ENCODE measurements at regions not wholly inside any gene's neighbourhood (a gene's known extent, or its start where the extent isn't known, plus 50 kb on each side); places are given as distances from the start of the nearest gene placed in this dataset.

- RAD21 ChIA-PET (ENCODE audit: low non-redundant PET in 1 of 2, low total read pairs in 2 of 2, uncharacterized antibody in 2 of 2, unreplicated experiment in 2 of 2) = no interaction called here
- ATAC-seq = no peak
- CTCF ChIA-PET = no interaction called here
- H3K36me3 ChIP-seq (ENCODE audit: control insufficient read depth in 1 of 2, insufficient read depth in 2 of 2, low read length in 2 of 2) = no peaks in the 10 kb centered on the region
- no peak overlapping the region for H3K4me3 ChIP-seq (replicated peaks in 1 of 2; ENCODE audit: low read depth in 1 of 2, low read length in 2 of 2)
- no peak overlapping the region for H3K9ac ChIP-seq (ENCODE audit: low read length)
- DNase-seq (ENCODE audit: low read depth, low spot score) = no peak
- no peaks in the 10 kb centered on the region for H3K79me2 ChIP-seq (ENCODE audit: insufficient read depth, low read length)
- H3K9me3 ChIP-seq (ENCODE audit: control insufficient read depth in 1 of 2, insufficient read depth in 1 of 2, low read depth in 1 of 2, low read length in 2 of 2) = no peaks in the 10 kb centered on the region
- no peaks in the 10 kb centered on the region for H3K27me3 ChIP-seq (ENCODE audit: insufficient read depth, low read length)
- intact Hi-C loops (cut with micrococcal nuclease) = no loop called here
- no peaks in the 10 kb centered on the region for H4K20me1 ChIP-seq (ENCODE audit: insufficient read depth)
- no peaks in the 10 kb centered on the region for H3K9me2 ChIP-seq (ENCODE audit: insufficient read depth)
- no peak overlapping the region for H2AFZ ChIP-seq (ENCODE audit: low read depth, low read length, poor library complexity, severe bottlenecking)
- H3K27ac ChIP-seq (ENCODE audit: low read depth, low read length) = no peak overlapping the region
- H3K4me1 ChIP-seq (ENCODE audit: control insufficient read depth in 1 of 2, insufficient read depth in 2 of 2, low read length in 2 of 2) = peaks cover 0 to 6% of the 10 kb centered on the region in 2 experiments; a peak in 1 of 4 replicates
- no peak for TF ChIP-seq CBX3 (IDR thresholded peaks at IDR 0.05; ENCODE audit: low read depth)
- TF ChIP-seq EZH2phosphoT487 (IDR thresholded peaks at IDR 0.05; ENCODE audit: borderline replicate concordance) = no peak
- BruUV-seq (replicated peaks) = no TSS peak
- POLR2A ChIA-PET = no interaction called here
- no peak overlapping the region for H3K4me2 ChIP-seq (ENCODE audit: low read length)
These were observed 67.4 kb upstream of the HPCAL1 start for GRCh38 chr2:10235099-10235908.

GRCh38 chr2:10235909-10236550 lies 66.7 kb upstream of the HPCAL1 start:
- Histone ChIP-seq H3K36me3 (ENCODE audit: control insufficient read depth in 1 of 2, insufficient read depth in 2 of 2, low read length in 2 of 2) (no peaks in the 10 kb centered on the region), H4K20me1 (ENCODE audit: insufficient read depth) (no peaks in the 10 kb centered on the region), H3K4me3 (replicated peaks in 1 of 2; ENCODE audit: low read depth in 1 of 2, low read length in 2 of 2) (no peak overlapping the region), H3K9me2 (ENCODE audit: insufficient read depth) (no peaks in the 10 kb centered on the region), H3K9me3 (ENCODE audit: control insufficient read depth in 1 of 2, insufficient read depth in 1 of 2, low read depth in 1 of 2, low read length in 2 of 2) (no peaks in the 10 kb centered on the region), H3K27me3 (ENCODE audit: insufficient read depth, low read length) (no peaks in the 10 kb centered on the region), H3K4me2 (ENCODE audit: low read length) (no peak overlapping the region), H2AFZ (ENCODE audit: low read depth, low read length, poor library complexity, severe bottlenecking) (no peak overlapping the region), H3K27ac (ENCODE audit: low read depth, low read length) (no peak overlapping the region), H3K4me1 (ENCODE audit: control insufficient read depth in 1 of 2, insufficient read depth in 2 of 2, low read length in 2 of 2) (peaks cover 0 to 6% of the 10 kb centered on the region in 2 experiments; a peak in 1 of 4 replicates), H3K79me2 (ENCODE audit: insufficient read depth, low read length) (no peaks in the 10 kb centered on the region), H3K9ac (ENCODE audit: low read length) (no peak overlapping the region)
- no TSS peak for BruUV-seq (replicated peaks)
- ATAC-seq (no peak), DNase-seq (ENCODE audit: low read depth, low spot score) (no peak)
- ChIA-PET CTCF (no interaction called here), RAD21 (ENCODE audit: low non-redundant PET in 1 of 2, low total read pairs in 2 of 2, uncharacterized antibody in 2 of 2, unreplicated experiment in 2 of 2) (no interaction called here), POLR2A (no interaction called here)
- no peak for TF ChIP-seq CTCF (IDR thresholded peaks at IDR 0.05 in 2 of 3, conservative IDR thresholded peaks at IDR 0.05 in 1 of 3; ENCODE audit: borderline replicate concordance in 1 of 3, insufficient read depth in 1 of 3, low read depth in 2 of 3, low read length in 2 of 3)
- no peak for TF ChIP-seq SP1 (IDR thresholded peaks at IDR 0.05; ENCODE audit: low read depth)
- TF ChIP-seq YY1 (IDR thresholded peaks at IDR 0.05; ENCODE audit: extremely low read depth, insufficient replicate concordance, low read depth, low read length) = no peak
- no peak for TF ChIP-seq REST (IDR thresholded peaks at IDR 0.05; ENCODE audit: low read depth)
- TF ChIP-seq ZFX (IDR thresholded peaks at IDR 0.05) = no peak
- no peak for TF ChIP-seq ATF3 (IDR thresholded peaks at IDR 0.05)
- no peak for TF ChIP-seq CBX3 (IDR thresholded peaks at IDR 0.05; ENCODE audit: low read depth)
- TF ChIP-seq EZH2 (IDR thresholded peaks at IDR 0.05) = no peak
- intact Hi-C loops (cut with micrococcal nuclease) = no loop called here
